DMS53 (cell line): ENCODE measurements at regions not wholly inside any gene's neighbourhood (a gene's known extent, or its start where the extent isn't known, plus 50 kb on each side); places are given as distances from the start of the nearest gene placed in this dataset.
A peak's percentile ranks its signal among the peaks of the same experiment; 100 is the strongest.
"Not testable (repeated sequence)": the region's sequence is repeated elsewhere in the genome, so short reads cannot be mapped to it uniquely, and the experiment has no call there.

ENCODE experiments used
- DNase-seq: peaks from one replicate; lab custom pipeline; 2025; lab: John Stamatoyannopoulos, UW

DNA sequence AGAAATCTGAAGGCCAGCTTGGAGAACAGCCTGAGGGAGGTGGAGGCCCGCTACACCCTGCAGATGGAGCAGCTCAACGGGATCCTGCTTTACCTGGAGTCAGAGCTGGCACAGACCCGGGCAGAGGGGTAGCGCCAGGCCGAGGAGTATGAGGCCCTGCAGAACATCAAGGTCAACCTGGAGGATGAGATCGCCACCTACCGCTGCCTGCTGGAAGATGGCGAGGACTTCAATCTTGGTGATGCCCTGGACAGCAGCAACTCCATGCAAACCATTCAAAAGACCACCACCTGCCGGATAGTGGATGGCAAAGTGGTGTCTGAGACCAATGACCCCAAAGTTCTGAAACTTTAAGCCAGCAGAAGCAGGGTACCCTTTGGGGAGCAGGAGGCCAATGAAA is 318.4 kb downstream of the ZFHX3 start:
- not testable (repeated sequence) for DNase-seq

DNA sequence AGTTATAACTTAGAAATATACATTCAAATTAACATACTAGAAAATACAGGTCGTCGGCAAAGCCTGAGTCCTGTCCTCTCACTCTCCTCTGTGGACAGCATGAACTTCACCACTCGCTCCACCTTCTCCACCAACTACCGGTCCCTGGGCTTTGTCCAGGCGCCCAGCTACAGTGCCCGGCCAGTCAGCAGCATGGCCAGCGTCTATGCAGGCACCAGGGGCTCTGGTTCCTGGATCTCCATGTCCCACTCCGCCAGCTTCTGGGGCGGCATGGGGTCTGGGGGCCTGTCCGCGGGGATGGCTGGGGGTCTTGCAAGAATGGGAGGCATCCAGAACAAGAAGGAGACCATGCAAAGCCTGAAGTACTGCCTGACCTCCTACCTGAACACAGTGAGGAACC is 319.4 kb downstream of the ZFHX3 start:
- no peak for DNase-seq

DNA sequence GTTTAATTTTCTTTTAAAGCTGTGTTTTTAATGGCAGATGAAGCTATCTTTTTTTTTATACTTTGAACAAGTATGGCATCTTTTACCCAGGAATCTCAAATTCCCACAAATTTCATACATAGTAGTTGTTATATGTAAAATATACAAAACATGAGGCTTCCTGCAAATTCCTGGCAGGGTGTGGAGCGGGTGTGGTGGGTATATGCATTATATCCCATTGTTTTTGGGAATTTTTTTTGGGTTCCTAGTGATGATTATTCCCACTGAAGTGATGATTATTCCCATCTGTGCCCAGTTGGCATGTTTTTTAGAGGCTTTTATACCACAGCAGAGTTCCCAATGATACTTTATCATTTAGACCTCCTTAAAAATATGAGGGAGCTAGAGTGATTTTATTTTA is 320.4 kb downstream of the ZFHX3 start:
- DNase-seq: no peak

DNA sequence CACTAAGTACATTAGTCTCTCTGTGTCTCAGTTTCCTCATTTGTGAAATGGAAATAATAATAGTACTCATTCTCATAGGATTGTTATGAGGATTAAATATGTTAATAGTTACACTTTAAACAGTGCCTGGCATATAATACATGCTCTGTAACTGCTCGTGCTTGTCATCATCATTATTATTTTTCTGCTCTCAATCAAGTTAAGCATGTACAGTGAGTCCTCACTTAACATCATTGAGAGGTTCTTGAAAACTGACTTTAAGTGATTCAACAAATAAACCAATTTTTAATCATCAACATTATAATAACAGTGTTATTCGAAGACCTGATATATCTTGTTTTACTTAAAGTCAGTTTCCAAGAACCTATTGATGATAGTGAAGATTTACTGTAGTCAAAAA is 322.3 kb downstream of the ZFHX3 start:
- no peak for DNase-seq

DNA sequence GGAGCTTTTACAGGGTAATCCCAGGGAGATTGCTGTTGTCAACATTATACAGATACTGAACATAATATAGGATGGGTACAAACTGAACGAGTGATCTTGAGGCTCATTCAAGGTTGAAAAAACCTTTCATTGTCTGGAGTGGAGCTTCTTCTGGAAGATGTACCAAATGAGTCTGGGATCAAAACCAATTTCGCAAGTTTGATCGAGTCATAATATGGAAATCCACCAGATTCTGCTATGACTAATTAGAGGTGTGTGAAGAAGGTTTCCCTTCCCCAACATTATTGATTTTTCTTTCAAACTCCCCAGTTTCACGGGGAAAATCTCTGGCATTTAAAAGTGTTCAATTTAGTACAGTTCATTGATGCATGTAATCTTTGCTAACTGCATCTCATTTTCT is 324.1 kb downstream of the ZFHX3 start:
- no peak for DNase-seq

DNA sequence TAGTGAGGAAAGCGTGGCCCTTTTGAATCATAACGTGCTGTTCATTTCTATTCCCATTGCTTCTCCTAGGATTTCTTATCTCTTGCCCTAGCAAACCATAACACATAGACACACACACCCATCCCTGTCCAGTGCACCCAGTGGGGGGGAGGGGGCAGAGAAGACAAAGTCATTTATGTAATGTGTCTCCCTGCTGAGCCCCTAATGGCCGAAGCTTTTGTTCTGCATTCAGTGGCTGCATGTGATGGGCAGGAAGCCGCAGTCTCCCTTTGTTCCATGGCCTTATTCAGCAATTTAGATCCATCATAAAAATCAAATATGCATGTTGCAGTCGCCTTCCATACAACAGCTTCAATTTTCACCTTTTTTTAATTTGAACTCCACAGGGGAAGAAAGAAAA is 325.4 kb downstream of the ZFHX3 start:
- no peak for DNase-seq

DNA sequence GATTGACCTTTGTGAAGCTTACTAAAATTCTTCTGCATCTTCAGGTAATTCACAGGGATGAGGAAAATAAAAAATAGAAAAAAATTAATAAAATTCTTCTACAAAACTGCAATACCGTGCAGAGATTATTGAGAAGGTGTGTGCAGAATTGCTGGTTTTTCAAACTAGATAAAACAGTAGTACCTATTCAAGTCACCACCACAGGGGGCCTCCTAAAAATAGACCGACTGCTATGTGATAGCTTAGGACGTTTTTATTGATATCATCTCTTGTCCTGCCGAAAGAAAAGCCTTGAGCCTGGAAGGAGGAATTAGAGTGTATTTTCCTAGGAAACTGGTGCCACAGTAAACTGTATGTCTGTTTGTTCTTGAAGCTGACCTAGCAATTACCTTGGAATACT is 325.9 kb downstream of the ZFHX3 start:
- no peak for DNase-seq

DNA sequence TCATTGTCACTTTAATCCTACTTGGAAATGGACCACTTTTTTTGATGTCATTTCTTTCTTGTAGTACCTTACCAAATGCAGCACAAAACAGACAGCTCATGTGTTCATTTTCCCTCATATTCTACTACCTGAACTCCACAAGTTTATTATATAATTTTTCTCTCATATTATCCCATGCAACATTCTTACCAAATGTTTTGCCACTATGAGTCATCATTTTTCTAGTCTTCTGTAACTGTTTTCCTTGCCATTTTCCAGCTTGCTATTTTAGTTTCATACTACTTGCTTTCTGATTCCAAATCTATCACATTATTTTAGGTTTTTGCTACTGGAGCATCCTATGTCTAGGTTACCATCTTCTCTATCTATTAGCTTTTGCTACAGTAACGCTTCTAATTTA is 332.7 kb downstream of the ZFHX3 start:
- DNase-seq: no peak

DNA sequence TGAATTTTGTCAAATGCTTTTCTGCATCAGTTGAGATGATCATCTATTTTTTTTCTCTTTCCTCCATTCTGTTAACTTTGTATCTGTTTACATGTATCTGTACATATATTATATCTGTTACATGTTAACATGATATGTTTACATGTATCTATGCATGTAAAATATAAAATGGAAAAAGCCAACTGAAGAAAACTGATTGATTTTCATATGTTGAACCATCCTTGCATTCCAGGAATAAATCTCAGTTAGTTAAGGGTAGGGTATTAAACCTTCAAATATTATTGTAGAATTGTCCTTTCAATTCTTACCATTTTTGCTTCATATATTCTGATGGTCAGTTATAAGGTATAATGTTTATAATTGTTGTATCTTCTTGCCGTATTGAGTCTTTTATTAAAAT is 336.1 kb downstream of the ZFHX3 start:
- peak; percentile 11 for DNase-seq

DNA sequence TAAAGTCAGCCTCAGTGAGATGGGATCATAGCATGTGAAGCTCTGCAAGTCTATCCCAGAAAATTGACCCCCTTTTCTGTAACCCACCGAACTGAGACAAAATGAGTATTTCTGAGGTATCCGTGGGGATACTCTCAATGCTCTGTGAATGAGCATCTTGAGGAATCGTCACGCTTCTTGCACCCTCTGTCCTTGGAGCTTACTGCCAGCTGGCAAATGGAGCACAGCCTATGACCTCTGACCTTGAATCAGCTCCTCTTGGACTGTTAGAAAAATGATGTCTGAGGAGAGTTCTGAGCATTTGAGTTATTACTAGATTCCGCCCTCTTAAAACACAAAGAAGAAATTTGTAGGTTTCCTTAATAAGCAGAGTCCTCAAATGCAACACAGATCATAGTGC is 342.1 kb downstream of the ZFHX3 start:
- DNase-seq: no peak

DNA sequence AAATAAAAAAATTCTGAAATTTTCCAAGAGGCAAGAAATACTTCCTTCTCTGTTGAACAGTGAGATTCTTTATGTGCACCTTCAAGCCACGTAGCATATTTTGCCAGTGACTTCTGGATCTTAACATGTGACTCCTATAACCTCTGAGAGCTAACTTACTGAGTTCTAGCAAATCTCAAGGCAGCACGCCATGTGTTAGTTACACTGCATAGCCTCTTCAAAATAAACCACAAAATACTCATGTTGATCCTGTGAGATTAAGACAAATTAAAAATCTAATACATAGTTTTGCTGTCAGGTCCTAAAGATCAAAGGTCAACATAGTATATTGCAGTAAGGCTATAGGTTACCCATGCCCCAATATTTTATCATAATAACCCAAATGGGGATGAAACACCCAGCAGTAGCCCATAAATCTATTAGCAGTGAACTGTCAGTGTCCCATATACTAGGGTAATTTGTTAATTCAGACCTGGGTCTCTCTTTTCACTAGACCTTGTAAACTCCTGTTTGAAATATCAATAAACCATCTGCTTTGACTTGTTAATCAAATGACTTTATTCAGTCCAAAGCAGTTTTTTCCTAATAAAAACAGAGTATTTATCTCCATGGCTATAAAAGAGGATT is 343.1 kb downstream of the ZFHX3 start:
- no peak for DNase-seq

DNA sequence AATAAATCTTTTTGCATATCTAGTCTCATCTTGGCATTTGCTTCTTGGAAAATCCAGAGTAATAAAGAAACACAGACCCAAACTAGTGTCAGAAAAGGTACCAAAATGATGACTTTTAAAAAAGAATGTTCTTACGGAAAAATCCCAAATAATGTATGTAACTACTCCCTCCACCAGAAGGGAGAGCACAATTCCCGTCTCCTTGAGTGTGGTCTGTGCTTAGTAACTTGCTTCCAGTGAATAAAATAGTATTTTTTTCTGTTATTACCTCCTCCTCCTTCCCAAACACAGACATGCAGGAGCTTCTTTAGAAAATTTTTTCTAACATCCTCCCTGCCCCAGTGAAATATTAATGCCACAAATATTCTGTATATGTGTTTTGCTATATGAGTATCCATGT is 358.1 kb downstream of the ZFHX3 start:
- no peak for DNase-seq

DNA sequence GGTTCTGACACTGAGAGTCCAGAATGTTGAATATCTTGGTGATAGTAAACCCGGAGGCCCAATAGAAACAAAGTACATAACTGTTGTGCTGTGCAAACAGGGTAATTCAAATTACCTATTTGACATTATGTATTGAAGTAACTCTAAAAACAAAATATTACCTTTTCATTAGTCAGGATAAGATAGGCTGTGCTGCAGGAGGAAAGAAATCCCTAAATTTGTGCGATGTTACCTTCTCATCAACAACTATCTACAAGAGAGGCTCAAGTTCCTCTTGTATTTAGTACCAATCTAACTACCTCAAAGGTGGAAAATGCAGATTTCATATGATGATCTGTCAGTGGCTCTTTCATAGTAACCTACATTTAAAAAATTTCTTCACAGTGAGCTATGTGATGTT is 367.2 kb downstream of the ZFHX3 start:
- no peak for DNase-seq

DNA sequence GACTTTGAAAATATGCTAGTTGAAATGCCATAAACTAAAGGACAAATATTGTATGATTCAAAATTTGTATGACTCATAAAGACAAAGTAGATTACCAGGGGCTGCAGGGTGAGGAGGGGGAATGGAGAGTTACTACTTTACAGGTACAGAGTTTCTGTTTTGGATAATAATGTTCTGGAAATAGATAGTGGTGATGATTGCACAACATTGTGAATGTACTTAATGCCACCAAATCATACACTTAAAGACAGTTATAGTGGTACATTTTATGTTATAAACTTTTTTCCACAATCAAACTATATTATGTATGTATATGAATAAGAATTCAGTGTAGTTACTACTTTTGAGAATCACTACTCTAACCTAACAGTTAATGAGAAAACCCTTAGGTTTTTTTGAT is 368.1 kb downstream of the ZFHX3 start:
- no peak for DNase-seq

DNA sequence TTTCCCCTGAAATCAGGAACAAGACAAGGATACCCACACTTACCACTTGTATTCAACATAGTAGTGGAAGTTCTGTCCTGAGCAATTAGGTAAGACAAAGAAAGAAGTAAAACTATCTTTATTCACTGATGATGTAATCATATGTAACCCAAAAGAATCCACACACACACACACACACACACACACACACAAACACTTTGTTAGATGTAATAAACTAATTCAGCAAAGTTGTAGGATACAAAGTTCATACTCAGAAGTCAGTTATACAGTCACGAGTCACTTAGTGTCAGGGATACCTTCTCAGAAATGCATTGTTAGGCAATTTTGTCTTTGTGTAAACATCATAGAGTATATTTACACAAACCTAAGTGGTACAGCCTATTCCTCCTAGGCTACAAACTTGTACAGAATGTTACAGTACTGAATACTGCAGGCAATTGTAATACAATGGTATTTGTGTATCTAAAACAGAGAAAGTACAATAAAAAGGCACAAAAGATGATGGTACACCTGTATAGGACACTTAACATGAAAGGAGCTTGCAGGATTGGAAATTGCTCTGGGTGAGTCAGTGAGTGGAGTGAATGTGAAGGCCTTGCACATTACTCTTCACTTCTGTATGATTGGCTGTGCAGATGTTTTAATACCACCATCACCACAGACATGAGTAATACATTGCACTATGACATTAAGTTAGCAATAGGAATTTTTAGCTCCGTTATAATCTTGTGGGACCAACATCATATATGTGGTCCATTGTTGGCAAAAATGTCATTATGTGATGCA is 370.1 kb downstream of the ZFHX3 start:
- peak; percentile 60 for DNase-seq

DNA sequence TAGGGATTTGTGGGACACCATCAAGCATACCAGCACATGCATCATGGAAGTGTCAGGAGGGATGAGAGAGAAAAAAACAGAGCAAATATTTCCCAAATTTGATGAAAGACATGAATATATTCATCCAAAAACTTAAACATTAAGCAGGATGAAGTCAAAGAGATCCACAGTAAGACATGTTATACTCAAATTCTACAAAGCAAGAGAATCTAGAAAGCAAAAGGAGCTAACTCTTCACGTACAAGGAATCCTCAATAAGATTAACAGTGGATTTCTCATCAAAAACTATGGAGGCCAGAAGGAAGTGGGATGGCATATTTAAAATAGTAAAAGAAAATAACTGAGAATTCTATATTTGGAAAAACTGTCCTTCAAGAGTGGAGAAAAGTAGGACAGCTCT is 374.8 kb downstream of the ZFHX3 start:
- DNase-seq: peak; percentile 20

DNA sequence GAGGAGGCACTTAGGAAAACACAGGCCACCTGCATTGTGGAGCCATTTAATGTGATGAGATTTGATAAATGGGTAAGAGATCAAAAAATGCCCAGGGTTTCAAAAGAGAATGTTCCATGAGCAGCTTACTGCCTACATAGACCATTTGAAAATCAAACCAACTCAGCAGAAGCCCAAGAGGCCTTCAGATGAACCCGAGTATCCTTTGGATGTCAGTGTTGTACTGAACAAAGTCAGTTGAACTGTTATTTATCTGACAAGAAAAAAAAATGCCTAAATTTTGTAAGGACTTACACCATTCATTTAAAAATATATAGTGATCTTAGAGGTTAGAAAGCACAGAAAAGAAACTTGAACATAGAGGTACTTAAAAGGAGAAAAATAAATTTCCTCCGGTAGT is 381.7 kb downstream of the ZFHX3 start:
- DNase-seq: peak; percentile 9

DNA sequence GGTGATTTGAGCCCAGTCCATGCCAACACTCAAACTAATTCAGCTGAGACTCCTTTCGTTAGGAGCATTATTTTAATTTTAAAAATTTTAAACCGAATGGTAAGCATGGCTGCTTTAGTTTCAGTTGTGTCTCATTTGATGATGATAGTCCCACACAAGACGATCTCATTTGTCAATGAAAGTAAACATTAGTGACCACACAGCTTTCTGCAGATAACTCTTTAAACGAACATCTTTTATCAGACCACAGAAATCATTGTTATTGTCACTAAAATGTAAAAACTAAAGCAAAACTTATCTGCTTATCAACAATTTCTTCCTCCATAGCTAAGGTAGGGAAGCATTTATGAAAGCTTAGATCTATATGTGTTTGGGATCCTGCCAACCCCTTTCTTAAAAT is 382.2 kb downstream of the ZFHX3 start:
- no peak for DNase-seq

DNA sequence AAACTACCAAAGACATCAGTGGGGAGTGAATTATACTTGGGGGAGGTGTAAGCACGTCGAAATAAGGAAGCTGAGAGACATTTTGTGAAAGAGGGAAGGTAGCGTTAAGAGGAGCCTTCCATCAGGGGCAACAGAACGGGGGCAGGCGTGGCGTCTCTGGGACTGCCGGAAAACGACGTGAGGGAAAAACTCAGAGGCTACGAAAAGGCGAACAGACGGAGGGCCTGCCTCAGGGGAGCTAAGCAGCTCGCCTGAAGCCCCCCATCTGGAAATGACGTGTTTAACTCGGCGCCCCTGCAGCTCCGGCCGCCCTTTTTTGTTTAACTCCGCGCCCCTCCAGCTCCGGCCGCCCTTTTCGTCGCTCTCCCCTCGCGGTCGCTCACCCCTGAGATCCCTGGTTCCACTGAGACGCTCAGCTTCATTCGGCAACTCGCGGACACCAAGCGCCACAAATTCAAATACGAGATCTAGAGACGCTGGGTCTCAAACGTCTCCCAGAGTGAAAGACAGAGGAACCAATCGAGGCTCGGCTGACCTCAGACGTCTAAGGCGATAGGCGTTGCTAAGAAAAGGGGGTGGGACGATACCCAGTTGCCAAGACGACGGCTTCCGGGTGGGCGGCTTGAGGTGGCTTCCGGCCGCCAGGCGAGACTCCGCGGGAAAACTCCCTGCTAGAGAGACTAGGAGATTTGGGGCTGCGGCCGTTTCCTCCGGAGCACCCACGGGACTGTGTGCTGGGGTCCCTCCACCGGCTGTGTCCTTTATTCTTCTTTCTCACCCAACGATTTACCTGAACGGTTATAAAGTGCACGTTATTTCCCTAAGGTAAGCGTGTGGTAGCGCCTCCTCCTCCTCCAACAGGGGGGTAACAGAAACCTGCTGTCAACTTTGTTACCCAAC is 383.2 kb downstream of the ZFHX3 start:
- peak; percentile 98 for DNase-seq

DNA sequence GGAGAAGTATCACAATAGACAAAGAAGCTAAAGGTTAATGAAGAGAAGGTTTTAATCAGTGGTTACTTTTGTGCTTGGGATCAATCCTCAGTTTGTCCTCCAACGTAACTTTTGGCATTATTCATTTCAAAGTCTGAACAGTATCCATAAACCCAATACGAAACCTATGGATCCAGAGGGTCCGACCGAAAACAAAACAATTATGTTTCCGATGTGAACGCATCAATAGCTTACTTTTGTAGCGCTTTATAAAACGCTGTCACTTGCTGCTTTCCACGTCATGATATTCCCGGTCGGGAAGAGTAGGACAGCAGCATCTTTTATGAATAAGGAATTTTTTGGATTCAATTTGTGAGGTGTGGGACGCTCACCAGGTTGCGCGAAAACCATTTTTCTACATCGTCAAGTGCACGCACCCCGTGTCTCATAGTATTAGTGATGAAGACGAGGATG is 383.8 kb downstream of the ZFHX3 start:
- peak; percentile 47 for DNase-seq

DNA sequence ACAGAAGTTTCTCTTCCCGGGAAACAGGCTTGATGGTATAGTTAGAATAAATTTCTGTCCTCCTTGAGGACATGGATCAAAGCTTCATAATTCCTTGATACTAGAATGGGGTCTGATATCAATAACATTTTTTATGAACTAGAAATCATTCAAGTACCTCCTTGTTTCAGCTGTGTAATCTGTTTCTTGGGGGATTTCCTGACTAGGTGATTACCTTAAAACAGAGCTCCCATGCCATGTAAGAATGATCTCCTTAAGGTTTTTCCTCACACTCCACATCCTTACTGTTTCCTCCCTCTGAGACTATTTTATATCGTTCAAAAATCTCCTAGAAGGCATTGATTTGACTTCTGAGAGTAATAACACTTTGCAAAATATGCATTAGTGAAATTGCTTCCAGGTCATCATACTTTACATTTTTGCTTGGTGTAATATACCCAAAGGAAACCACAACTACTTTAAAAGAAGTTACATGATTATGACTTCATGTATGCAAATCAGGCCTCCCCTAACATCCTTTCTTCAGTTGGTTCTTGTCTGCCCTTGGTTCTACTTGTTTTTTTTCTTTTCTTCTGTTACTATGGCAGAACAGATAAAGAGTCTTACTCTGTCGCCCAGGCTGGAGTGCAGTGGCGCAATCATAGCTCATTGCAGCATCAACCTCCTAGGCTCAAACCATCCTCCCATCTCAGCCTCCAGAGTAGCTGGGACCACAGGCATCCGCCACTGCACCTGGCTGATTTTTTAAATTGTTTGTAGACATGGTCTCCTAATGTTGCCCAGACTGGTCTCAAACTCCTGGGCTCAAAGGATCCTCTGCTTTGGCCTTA is 388.8 kb downstream of the ZFHX3 start:
- no peak for DNase-seq

DNA sequence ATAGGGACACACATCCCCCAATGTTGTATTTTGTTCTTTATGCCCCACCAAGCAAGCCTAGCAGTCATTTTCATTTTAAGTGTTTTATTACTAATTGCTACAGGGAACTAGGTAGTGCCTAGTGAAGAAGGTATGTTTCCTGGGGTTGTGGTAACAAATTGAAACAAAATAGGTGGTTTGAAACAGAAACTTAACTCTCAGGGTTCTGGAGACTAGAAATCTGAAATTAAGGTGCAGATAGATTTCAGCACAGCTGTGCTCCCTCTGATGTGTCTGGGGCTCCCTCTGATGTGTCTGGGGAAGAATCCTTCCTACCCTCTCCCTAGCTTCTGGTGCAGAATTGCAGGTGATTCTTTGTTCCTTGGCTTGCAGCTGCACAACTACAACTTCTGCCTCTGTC is 390.1 kb downstream of the ZFHX3 start:
- no peak for DNase-seq
